Glomerular visceral epithelial cell (primary cell): ENCODE measurements at regions not wholly inside any gene's neighbourhood (a gene's known extent, or its start where the extent isn't known, plus 50 kb on each side); places are given as distances from the start of the nearest gene placed in this dataset.

ENCODE experiments used
- DNase-seq: peaks from one replicate; pipeline ENCODE4 v3.0.0-alpha.2; 2016; ENCODE audit errors: extremely low spot score

- DNase-seq, result no peak
Measured at GRCh38 chr18:24734058-24734457, 273.6 kb downstream of the HRH4 start.

- no peak for DNase-seq
Measured at GRCh38 chr18:24735624-24736231, 275.3 kb downstream of the HRH4 start.

GRCh38 chr18:24736662-24737330 lies 276.4 kb downstream of the HRH4 start:
- no peak for DNase-seq

- no peak for DNase-seq
Measured at GRCh38 chr18:24740829-24741228, 280.4 kb downstream of the HRH4 start.

GRCh38 chr18:24741321-24741720 lies 280.9 kb downstream of the HRH4 start:
- no peak for DNase-seq

GRCh38 chr18:24741965-24742724 lies 281.7 kb downstream of the HRH4 start:
- no peak for DNase-seq

GRCh38 chr18:24754583-24755253 lies 294.3 kb downstream of the HRH4 start:
- DNase-seq, result no peak

GRCh38 chr18:24756385-24756784 lies 295.9 kb downstream of the HRH4 start:
- DNase-seq, result no peak

GRCh38 chr18:24757134-24757533 lies 296.7 kb downstream of the HRH4 start:
- no peak for DNase-seq

GRCh38 chr18:24761765-24762164 lies 301.3 kb downstream of the HRH4 start:
- no peak for DNase-seq

GRCh38 chr18:24762511-24762910 lies 302.1 kb downstream of the HRH4 start:
- DNase-seq, result no peak

- DNase-seq, result no peak
Measured at GRCh38 chr18:24763765-24764513, 303.5 kb downstream of the HRH4 start.

- no peak for DNase-seq
Measured at GRCh38 chr18:24764766-24765165, 304.3 kb downstream of the HRH4 start.

- no peak for DNase-seq
Measured at GRCh38 chr18:24766376-24766775, 305.9 kb downstream of the HRH4 start.

GRCh38 chr18:24770311-24771024 lies 310.0 kb downstream of the HRH4 start:
- no peak for DNase-seq

- no peak for DNase-seq
Measured at GRCh38 chr18:24771300-24771699, 310.9 kb downstream of the HRH4 start.

- DNase-seq, result no peak
Measured at GRCh38 chr18:24773101-24773500, 312.7 kb downstream of the HRH4 start.

GRCh38 chr18:24776019-24776418 lies 315.6 kb downstream of the HRH4 start:
- no peak for DNase-seq

- no peak for DNase-seq
Measured at GRCh38 chr18:24778810-24779418, 318.5 kb downstream of the HRH4 start.

- no peak for DNase-seq
Measured at GRCh38 chr18:24782566-24782965, 322.1 kb downstream of the HRH4 start.

- no peak for DNase-seq
Measured at GRCh38 chr18:24785019-24785418, 324.6 kb downstream of the HRH4 start.
